NCI-H748 treated with DMSO at 0.1 percent for 48 hours (cell line): ENCODE measurements at regions not wholly inside any gene's neighbourhood (a gene's known extent, or its start where the extent isn't known, plus 50 kb on each side); places are given as distances from the start of the nearest gene placed in this dataset.
"Not testable (repeated sequence)": the region's sequence is repeated elsewhere in the genome, so short reads cannot be mapped to it uniquely, and the experiment has no call there.

Experiments
- DNase-seq: peaks from one replicate; lab custom pipeline; 2025; lab: John Stamatoyannopoulos, UW

GRCh38 chr5:91490316-91490715 is 107.2 kb upstream of the ARRDC3 start:
- DNase-seq = no peak

GRCh38 chr5:91487420-91487819 is 104.3 kb upstream of the ARRDC3 start:
- no peak for DNase-seq

GRCh38 chr5:91486638-91487037 is 103.5 kb upstream of the ARRDC3 start:
- DNase-seq = no peak

GRCh38 chr5:91484662-91485061 is 101.5 kb upstream of the ARRDC3 start:
- DNase-seq = no peak

GRCh38 chr5:91479376-91479775 is 96.3 kb upstream of the ARRDC3 start:
- DNase-seq = not testable (repeated sequence)

GRCh38 chr5:91478096-91478495 is 95.0 kb upstream of the ARRDC3 start:
- no peak for DNase-seq

GRCh38 chr5:91477408-91477807 is 94.3 kb upstream of the ARRDC3 start:
- no peak for DNase-seq

- DNase-seq = no peak
Measured at GRCh38 chr5:91474201-91474600, 91.1 kb upstream of the ARRDC3 start.

GRCh38 chr5:91472631-91473030 is 89.5 kb upstream of the ARRDC3 start:
- DNase-seq = no peak

GRCh38 chr5:91469517-91470165 is 86.5 kb upstream of the ARRDC3 start:
- no peak for DNase-seq

- DNase-seq = no peak
Measured at GRCh38 chr5:91468651-91469422, 85.7 kb upstream of the ARRDC3 start.

- no peak for DNase-seq
Measured at GRCh38 chr5:91464886-91465646, 81.9 kb upstream of the ARRDC3 start.

- no peak for DNase-seq
Measured at GRCh38 chr5:91457681-91458058, 74.6 kb upstream of the ARRDC3 start.

GRCh38 chr5:91456928-91457680 is 74.0 kb upstream of the ARRDC3 start:
- DNase-seq = no peak

- DNase-seq = no peak
Measured at GRCh38 chr5:91449083-91449482, 66.0 kb upstream of the ARRDC3 start.

- not testable (repeated sequence) for DNase-seq
Measured at GRCh38 chr5:91448079-91448478, 65.0 kb upstream of the ARRDC3 start.

- DNase-seq = not testable (repeated sequence)
Measured at GRCh38 chr5:91446880-91447279, 63.8 kb upstream of the ARRDC3 start.

- no peak for DNase-seq
Measured at GRCh38 chr5:91443761-91444467, 60.8 kb upstream of the ARRDC3 start.

- no peak for DNase-seq
Measured at GRCh38 chr5:91443023-91443422, 59.9 kb upstream of the ARRDC3 start.

GRCh38 chr5:91441082-91441481 is 58.0 kb upstream of the ARRDC3 start:
- DNase-seq = no peak

- no peak for DNase-seq
Measured at GRCh38 chr5:91438871-91439270, 55.8 kb upstream of the ARRDC3 start.

- DNase-seq = no peak
Measured at GRCh38 chr5:91436241-91436640, 53.1 kb upstream of the ARRDC3 start.
